ENCODE measurements at regions not wholly inside any gene's neighbourhood (a gene's known extent, or its start where the extent isn't known, plus 50 kb on each side); places are given as distances from the start of the nearest gene placed in this dataset.

DNA sequence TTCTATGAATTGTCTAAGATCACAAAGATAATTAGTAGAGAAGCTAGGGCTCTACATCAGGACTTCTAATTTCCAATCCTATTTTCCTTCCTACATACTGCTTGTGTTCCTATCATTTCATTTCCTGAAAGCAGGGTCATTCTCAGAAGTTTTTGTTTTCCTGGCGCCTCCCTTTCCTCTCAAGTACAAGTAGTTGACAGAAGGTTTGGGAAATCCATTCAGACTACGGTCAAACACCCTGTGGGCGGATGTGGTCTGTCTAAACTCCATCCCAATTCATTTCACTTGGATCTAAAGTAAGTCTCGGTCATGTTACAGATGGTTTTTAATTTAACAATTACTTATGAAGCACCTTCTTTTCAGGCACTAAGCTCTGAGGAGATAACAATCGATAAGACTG, 221.4 kb downstream of the MTERF1 start:
- no peak for DNase-seq (ENCODE audit: low read depth)
- no peak overlapping the region for H3K4me3 ChIP-seq (ENCODE audit: low read depth, low read length)
- TF ChIP-seq, protein P1, sequence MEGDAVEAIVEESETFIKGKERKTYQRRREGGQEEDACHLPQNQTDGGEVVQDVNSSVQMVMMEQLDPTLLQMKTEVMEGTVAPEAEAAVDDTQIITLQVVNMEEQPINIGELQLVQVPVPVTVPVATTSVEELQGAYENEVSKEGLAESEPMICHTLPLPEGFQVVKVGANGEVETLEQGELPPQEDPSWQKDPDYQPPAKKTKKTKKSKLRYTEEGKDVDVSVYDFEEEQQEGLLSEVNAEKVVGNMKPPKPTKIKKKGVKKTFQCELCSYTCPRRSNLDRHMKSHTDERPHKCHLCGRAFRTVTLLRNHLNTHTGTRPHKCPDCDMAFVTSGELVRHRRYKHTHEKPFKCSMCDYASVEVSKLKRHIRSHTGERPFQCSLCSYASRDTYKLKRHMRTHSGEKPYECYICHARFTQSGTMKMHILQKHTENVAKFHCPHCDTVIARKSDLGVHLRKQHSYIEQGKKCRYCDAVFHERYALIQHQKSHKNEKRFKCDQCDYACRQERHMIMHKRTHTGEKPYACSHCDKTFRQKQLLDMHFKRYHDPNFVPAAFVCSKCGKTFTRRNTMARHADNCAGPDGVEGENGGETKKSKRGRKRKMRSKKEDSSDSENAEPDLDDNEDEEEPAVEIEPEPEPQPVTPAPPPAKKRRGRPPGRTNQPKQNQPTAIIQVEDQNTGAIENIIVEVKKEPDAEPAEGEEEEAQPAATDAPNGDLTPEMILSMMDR (IDR thresholded peaks at IDR 0.05; ENCODE audit: insufficient read depth, low read depth, low read length, missing control alignments) = no peak

DNA sequence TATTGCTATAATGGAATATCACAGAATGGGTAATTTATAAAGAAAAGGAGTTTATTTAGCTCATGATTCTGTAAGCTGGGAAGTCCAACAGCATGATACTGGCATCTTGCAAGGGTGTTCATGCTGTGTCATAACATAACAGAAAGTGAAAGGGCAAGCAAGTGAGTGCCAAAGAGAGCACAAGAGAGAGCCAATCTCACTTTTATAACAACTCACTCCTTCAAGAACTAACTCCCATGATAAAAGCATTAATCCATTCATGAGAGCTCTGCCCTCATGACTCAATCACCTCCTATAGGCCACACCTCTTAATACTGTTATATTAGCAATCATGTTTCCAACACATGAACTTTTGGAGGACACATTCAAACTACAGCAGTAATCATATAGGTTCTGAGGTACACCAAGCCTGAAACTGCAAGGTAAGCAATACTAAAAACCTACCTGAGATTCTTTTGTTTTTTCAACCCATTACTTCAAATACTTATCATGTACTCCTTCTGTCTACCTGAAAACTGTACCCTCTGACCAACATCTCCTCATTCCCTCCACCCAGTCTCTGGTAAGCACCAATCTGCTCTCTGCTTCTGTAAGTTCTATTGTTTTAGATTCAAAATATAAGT, 219.7 kb downstream of the MTERF1 start:
- peak; percentile 17 for DNase-seq (ENCODE audit: low read depth)
- TF ChIP-seq, protein P1 (IDR thresholded peaks at IDR 0.05; ENCODE audit: insufficient read depth, low read depth, low read length, missing control alignments) = no peak
- no peak overlapping the region for H3K4me3 ChIP-seq (ENCODE audit: low read depth, low read length)

DNA sequence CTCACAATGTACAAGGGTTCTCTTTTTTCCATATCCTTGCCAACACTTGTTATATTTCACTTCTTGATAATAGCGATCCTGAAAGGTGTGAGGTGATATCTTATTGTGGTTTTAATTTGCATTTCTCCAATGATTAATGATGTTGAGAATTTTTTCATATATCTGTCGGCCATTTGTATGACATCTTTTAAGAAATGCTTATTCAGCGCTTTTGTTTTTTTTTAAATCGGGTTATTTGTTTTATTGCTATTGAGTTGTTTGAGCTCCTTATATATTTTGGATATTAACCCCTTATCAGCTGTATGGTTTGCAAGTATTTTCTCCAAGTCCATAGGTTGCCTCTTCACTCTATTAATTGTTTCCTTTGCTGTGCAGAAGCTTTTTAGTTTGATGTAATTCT, 218.8 kb downstream of the MTERF1 start:
- no peak for DNase-seq (ENCODE audit: low read depth)
- TF ChIP-seq, protein P1 (IDR thresholded peaks at IDR 0.05; ENCODE audit: insufficient read depth, low read depth, low read length, missing control alignments) = no peak
- no peak overlapping the region for H3K4me3 ChIP-seq (ENCODE audit: low read depth, low read length)

DNA sequence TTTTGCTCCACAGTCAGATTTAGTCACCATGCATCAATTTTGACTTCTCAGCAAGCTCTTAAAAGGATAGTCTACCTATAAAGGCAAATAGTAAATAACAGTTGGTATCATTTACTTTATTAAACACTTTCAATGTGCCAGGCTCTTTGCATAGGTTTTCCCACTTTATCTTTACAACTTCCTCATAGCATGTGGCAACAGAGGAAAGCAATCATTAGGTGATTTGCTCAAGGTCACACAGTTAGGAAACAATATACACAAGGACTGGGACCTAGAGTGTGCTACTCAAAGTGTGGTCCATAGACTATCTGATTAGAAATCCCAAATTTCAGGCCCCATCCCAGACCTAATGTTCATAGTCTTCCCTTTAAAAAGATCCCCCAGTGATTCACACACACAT, 212.3 kb downstream of the MTERF1 start:
- H3K4me3 ChIP-seq (ENCODE audit: low read depth, low read length) = no peak overlapping the region
- DNase-seq (ENCODE audit: low read depth) = no peak
- TF ChIP-seq, protein P1 (IDR thresholded peaks at IDR 0.05; ENCODE audit: insufficient read depth, low read depth, low read length, missing control alignments) = no peak

DNA sequence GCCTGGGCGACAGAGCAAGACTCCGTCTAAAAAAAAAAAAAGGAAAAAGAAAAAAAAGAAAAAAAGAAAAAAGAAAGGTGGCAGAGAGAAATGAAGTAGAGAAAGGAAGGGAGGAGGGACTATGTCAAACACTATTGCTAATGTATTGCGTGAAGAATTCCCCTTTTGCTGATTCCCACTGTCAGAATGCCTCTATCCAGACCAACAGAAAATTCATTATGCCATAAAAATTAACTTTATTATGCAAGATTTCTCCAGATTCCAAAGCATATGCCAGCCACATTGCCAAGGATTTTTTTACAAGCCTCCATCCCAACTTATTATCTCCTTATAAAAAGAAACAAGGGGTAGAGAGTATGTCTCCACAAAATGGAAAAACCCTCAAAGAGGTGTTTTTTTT, 209.3 kb downstream of the MTERF1 start:
- TF ChIP-seq, protein P1 (IDR thresholded peaks at IDR 0.05; ENCODE audit: insufficient read depth, low read depth, low read length, missing control alignments) = no peak
- H3K4me3 ChIP-seq (ENCODE audit: low read depth, low read length) = no peak overlapping the region
- no peak for DNase-seq (ENCODE audit: low read depth)

DNA sequence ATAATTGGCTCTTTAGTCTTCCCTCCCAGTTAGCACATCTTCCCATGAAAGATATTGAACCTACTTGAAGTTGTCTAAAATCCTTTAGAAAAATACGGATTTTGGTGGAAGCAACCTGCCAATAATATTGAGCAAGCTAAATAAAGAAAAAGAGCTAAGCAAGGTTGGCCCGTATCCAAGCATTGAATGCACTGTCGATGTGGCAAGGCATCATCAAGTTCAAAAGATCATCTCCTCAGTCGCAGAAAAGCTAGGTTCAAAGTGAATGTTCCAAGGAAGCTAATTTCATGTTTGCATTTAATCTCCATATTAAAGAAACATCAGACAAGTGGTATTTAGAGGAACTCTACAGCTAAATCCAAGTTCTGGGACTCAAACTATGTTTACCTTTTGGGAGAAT, 206.0 kb downstream of the MTERF1 start:
- no peak for DNase-seq (ENCODE audit: low read depth)
- no peak overlapping the region for H3K4me3 ChIP-seq (ENCODE audit: low read depth, low read length)
- TF ChIP-seq, protein P1 (IDR thresholded peaks at IDR 0.05; ENCODE audit: insufficient read depth, low read depth, low read length, missing control alignments) = no peak

DNA sequence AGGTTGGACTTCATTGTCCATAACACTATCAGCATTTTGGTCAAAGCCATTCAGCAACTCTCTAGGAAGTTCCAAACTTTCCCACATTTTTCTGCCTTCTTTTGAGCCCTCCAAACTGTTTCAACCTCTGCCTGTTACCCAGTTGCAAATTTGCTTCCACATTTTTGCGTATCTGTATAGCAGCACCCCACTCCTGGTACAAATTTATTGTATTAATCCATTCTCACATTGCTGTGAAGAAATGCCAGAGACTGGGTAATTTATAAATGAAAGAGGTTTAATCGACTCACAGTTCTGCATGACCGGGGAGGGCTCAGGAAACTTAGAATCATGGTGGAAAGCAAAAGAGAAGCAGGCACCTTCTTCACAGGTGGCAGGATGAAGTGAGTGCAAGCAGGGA, 198.8 kb downstream of the MTERF1 start:
- TF ChIP-seq, protein P1 (IDR thresholded peaks at IDR 0.05; ENCODE audit: insufficient read depth, low read depth, low read length, missing control alignments) = no peak
- no peak for DNase-seq (ENCODE audit: low read depth)
- H3K4me3 ChIP-seq (ENCODE audit: low read depth, low read length) = no peak overlapping the region
